Naive B cell (primary cell): ENCODE measurements at regions not wholly inside any gene's neighbourhood (a gene's known extent, or its start where the extent isn't known, plus 50 kb on each side); places are given as distances from the start of the nearest gene placed in this dataset.

Experiments used
- ATAC-seq, 2 donors: fragments of 150-1000 bp; cut with Tn5 transposase; 2 replicates each; pipeline ENCODE4 v1.10.0; 2021; ENCODE audit warnings: low read depth in 2 of 2, mild to moderate bottlenecking in 2 of 2, moderate library complexity in 2 of 2
- DNase-seq: peaks from one replicate; pipeline ENCODE4 v3.0.0; 2022
- H3K27ac Mint-ChIP-seq, 6 donors: one replicate each; pipeline ENCODE4 v1.8.0; 2020 to 2022; ENCODE audit warnings: mild to moderate bottlenecking in 6 of 6, mixed read lengths in 6 of 6, moderate library complexity in 5 of 6, inconsistent platforms in 2 of 6
- H3K27me3 Mint-ChIP-seq, 3 donors: one replicate each; pipeline ENCODE4 v1.8.0; 2021 to 2022; ENCODE audit warnings: mixed read lengths in 3 of 3, mild to moderate bottlenecking in 1 of 3
- H3K36me3 Mint-ChIP-seq, 2 donors: one replicate each; pipeline ENCODE4 v1.8.0; 2020 to 2022; ENCODE audit warnings: mixed read lengths in 2 of 2, inconsistent platforms in 1 of 2, mild to moderate bottlenecking in 1 of 2
- H3K4me1 Mint-ChIP-seq, 3 donors: one replicate each; pipeline ENCODE4 v1.8.0; 2020 to 2022; ENCODE audit warnings: mixed read lengths in 3 of 3, inconsistent platforms in 1 of 3, mild to moderate bottlenecking in 1 of 3, moderate library complexity in 1 of 3
- H3K4me3 Mint-ChIP-seq, 8 donors: one replicate each; pipeline ENCODE4 v1.8.0; 2020 to 2022; ENCODE audit warnings: mild to moderate bottlenecking in 8 of 8, mixed read lengths in 8 of 8, moderate library complexity in 8 of 8, inconsistent platforms in 2 of 8
- H3K9me3 Mint-ChIP-seq, 7 donors: one replicate each; pipeline ENCODE4 v1.8.0; 2020 to 2022; ENCODE audit warnings: mixed read lengths in 7 of 7, mild to moderate bottlenecking in 5 of 7, inconsistent platforms in 2 of 7, moderate library complexity in 1 of 7

DNA sequence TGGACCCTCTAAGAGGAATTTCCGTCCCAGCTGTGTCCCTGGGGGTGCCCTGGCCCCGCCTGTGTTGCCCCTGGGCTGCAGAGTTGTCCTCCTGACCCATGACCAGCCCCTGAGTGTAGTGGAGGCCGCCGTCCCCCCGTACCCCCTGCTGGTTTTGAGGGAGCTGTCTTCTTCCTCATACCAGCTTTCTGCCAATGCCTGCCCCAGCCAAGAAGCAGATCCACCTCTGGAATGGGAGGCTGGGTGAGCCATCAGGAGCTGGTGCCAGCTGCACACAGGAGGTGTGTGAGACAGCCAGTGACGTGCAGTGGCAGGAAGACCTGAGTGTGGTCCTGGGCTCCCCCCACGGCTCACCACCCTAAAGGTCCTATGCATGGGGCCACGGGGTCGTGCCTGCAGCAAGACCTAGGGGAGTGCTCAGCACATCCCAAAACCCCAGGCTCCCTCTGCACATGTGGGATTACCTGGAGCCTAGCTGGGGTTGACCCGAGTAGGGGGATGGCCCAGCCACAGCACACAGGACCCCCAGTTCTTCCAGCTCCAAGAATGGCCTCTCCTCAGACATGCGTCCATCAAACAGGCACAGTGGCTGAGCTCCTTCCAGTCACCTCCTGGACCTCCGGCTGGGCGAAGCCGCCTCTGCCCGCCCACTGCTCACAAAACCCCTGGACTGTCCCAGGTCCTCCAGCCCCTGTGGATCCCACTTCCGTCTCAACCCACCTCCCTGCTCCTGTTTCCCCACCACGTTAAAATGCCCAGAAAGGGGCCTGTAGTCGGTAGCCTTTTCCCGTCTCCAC is 647.6 kb downstream of the BRD1 start:
- Mint-ChIP-seq H3K9me3 (peaks cover 0 to 6% (median 0%) of the 10 kb centered on the region in 7 donors), H3K4me3 (no peak overlapping the region), H3K4me1 (no peaks in the 10 kb centered on the region), H3K27ac (peak overlapping the region in 2 of 6 donors; percentile 41 to 69), H3K36me3 (no peaks in the 10 kb centered on the region), H3K27me3 (peaks cover 7 to 21% (median 12%) of the 10 kb centered on the region in 3 donors)
- DNase-seq (no peak), ATAC-seq (no peak)

GRCh38 chr22:49179175-49179574 is 648.5 kb downstream of the BRD1 start:
- no peak for DNase-seq
- Mint-ChIP-seq H3K4me1 (no peaks in the 10 kb centered on the region), H3K27ac (no peak overlapping the region), H3K9me3 (peaks cover 0 to 6% (median 0%) of the 10 kb centered on the region in 7 donors), H3K4me3 (no peak overlapping the region), H3K36me3 (no peaks in the 10 kb centered on the region), H3K27me3 (peaks cover 7 to 20% (median 14%) of the 10 kb centered on the region in 3 donors)
- no peak for ATAC-seq

DNA sequence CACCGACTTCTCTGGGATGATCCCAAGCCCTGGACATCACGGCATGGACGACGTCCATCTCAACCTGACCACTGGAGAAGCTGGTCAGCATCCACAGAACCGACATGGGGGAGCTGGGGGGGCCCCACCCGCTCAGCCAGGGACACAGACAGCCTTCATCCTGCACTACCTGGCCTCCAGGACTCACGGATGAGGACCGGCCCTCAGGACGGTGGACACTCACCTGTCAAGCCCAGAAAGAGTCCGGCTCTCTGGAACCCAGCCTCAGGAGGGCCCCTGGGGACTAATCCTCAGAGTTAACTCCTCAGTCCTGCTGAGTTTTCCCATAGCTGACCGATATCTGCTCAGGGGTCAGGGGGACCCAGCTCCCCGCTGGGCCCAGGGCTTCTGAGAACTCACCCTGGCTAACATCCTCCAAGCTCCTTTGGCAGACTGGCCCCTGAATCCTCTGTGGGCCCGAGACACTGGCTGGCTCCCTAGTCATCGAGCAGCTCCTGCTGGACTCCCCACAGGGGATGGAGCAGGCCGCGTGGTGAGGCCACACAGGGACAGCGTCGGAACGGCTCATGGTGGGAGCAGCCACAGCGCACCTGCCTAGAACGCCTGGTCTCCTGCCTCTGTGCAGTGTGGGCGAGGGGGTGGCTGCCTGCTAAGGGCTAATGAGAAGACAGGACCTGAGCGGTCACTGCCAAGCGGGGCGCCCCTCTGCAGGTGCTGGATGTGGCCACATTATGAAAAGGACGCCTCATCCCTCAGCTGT is 649.2 kb downstream of the BRD1 start:
- H3K27ac Mint-ChIP-seq: no peak overlapping the region
- no peak for DNase-seq
- ATAC-seq: no peak
- H3K4me1 Mint-ChIP-seq: no peaks in the 10 kb centered on the region
- H3K36me3 Mint-ChIP-seq: no peaks in the 10 kb centered on the region
- H3K9me3 Mint-ChIP-seq: peaks cover 0 to 6% (median 0%) of the 10 kb centered on the region in 7 donors
- H3K27me3 Mint-ChIP-seq: peaks cover 7 to 20% (median 14%) of the 10 kb centered on the region in 3 donors
- no peak overlapping the region for H3K4me3 Mint-ChIP-seq

- peaks cover 7 to 16% (median 14%) of the 10 kb centered on the region in 3 donors for H3K27me3 Mint-ChIP-seq
- no peak for ATAC-seq
- no peaks in the 10 kb centered on the region for H3K36me3 Mint-ChIP-seq
These were observed 650.0 kb downstream of the BRD1 start for GRCh38 chr22:49177666-49178065.

GRCh38 chr22:49176956-49177355 is 650.7 kb downstream of the BRD1 start:
- Mint-ChIP-seq H3K27ac (no peak overlapping the region), H3K4me1 (no peaks in the 10 kb centered on the region), H3K27me3 (peaks cover 7 to 14% (median 12%) of the 10 kb centered on the region in 3 donors), H3K4me3 (no peak overlapping the region), H3K36me3 (no peaks in the 10 kb centered on the region), H3K9me3 (peaks cover 0 to 15% (median 4%) of the 10 kb centered on the region in 7 donors)
- ATAC-seq: no peak
- no peak for DNase-seq

More at GRCh38 chr22:49177666-49178065, 650.0 kb downstream of the BRD1 start:
- Mint-ChIP-seq H3K4me1 (no peaks in the 10 kb centered on the region), H3K4me3 (no peak overlapping the region), H3K27ac (no peak overlapping the region), H3K9me3 (peaks cover 0 to 9% (median 2%) of the 10 kb centered on the region in 7 donors)
- DNase-seq: no peak

GRCh38 chr22:49170053-49170452 is 657.6 kb downstream of the BRD1 start:
- DNase-seq: no peak
- H3K27ac Mint-ChIP-seq: no peak overlapping the region
- H3K36me3 Mint-ChIP-seq: peaks cover 0 to 3% of the 10 kb centered on the region in 2 donors
- peaks cover 0 to 1% (median 0%) of the 10 kb centered on the region in 3 donors for H3K27me3 Mint-ChIP-seq
- no peaks in the 10 kb centered on the region for H3K4me1 Mint-ChIP-seq
- ATAC-seq: no peak
- H3K4me3 Mint-ChIP-seq: no peak overlapping the region
- peaks cover 4 to 29% (median 18%) of the 10 kb centered on the region in 7 donors for H3K9me3 Mint-ChIP-seq

GRCh38 chr22:49169074-49169744 is 658.5 kb downstream of the BRD1 start:
- Mint-ChIP-seq H3K27me3 (no peaks in the 10 kb centered on the region), H3K4me3 (no peak overlapping the region), H3K36me3 (peaks cover 0 to 3% of the 10 kb centered on the region in 2 donors), H3K27ac (no peak overlapping the region), H3K4me1 (no peaks in the 10 kb centered on the region), H3K9me3 (peaks cover 4 to 29% (median 18%) of the 10 kb centered on the region in 7 donors)
- ATAC-seq: no peak
- DNase-seq: no peak

DNA sequence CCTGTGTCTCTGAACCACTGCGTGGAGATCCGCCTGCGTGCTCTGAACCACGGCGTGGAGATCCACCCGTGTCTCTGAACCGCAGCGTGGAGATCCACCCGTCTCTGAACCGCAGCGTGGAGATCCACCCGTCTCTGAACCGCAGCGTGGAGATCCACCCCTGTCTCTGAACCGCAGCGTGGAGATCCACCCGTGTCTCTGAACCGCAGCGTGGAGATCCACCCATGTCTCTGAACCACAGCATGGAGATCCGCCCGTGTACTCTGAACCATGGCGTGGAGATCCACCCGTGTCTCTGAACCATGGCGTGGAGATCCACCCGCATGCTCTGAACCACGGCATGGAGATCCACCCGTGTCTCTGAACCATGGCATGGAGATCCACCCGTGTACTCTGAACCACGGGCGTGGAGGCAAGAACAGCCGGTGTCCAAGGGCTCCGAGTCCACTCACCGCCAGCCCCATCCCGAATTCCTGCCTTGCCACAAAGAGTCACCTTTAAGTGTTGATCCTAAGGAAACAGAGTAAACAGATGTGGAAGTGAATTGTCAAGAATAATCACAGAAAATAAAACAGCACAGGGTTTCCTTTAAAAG is 659.4 kb downstream of the BRD1 start:
- Mint-ChIP-seq H3K36me3 (peaks cover 0 to 3% of the 10 kb centered on the region in 2 donors), H3K9me3 (peaks cover 4 to 25% (median 18%) of the 10 kb centered on the region in 7 donors), H3K27me3 (no peaks in the 10 kb centered on the region), H3K27ac (no peak overlapping the region), H3K4me3 (no peak overlapping the region), H3K4me1 (no peaks in the 10 kb centered on the region)
- ATAC-seq (no peak), DNase-seq (no peak)

- DNase-seq (no peak), ATAC-seq (no peak)
- no peaks in the 10 kb centered on the region for H3K4me1 Mint-ChIP-seq
- H3K4me3 Mint-ChIP-seq: no peak overlapping the region
- H3K27ac Mint-ChIP-seq: no peak overlapping the region
- peaks cover 3 to 13% (median 10%) of the 10 kb centered on the region in 7 donors for H3K9me3 Mint-ChIP-seq
- H3K36me3 Mint-ChIP-seq: peaks cover 0 to 2% of the 10 kb centered on the region in 2 donors
- H3K27me3 Mint-ChIP-seq: peaks cover 0 to 5% (median 0%) of the 10 kb centered on the region in 3 donors
These were observed 660.9 kb downstream of the BRD1 start for GRCh38 chr22:49166746-49167145.

GRCh38 chr22:49166211-49166610 is 661.5 kb downstream of the BRD1 start:
- Mint-ChIP-seq H3K4me1 (no peaks in the 10 kb centered on the region), H3K9me3 (peaks cover 0 to 9% (median 5%) of the 10 kb centered on the region in 7 donors), H3K27me3 (peaks cover 0 to 5% (median 0%) of the 10 kb centered on the region in 3 donors), H3K27ac (no peak overlapping the region), H3K4me3 (no peak overlapping the region), H3K36me3 (no peaks in the 10 kb centered on the region)
- DNase-seq (no peak), ATAC-seq (no peak)

- ATAC-seq (no peak), DNase-seq (no peak)
- Mint-ChIP-seq H3K9me3 (peaks cover 0 to 4% (median 0%) of the 10 kb centered on the region in 7 donors), H3K4me3 (no peak overlapping the region), H3K36me3 (no peaks in the 10 kb centered on the region), H3K4me1 (no peaks in the 10 kb centered on the region), H3K27ac (no peak overlapping the region), H3K27me3 (peaks cover 0 to 5% (median 5%) of the 10 kb centered on the region in 3 donors)
These were observed 662.8 kb downstream of the BRD1 start for GRCh38 chr22:49164773-49165320.

DNA sequence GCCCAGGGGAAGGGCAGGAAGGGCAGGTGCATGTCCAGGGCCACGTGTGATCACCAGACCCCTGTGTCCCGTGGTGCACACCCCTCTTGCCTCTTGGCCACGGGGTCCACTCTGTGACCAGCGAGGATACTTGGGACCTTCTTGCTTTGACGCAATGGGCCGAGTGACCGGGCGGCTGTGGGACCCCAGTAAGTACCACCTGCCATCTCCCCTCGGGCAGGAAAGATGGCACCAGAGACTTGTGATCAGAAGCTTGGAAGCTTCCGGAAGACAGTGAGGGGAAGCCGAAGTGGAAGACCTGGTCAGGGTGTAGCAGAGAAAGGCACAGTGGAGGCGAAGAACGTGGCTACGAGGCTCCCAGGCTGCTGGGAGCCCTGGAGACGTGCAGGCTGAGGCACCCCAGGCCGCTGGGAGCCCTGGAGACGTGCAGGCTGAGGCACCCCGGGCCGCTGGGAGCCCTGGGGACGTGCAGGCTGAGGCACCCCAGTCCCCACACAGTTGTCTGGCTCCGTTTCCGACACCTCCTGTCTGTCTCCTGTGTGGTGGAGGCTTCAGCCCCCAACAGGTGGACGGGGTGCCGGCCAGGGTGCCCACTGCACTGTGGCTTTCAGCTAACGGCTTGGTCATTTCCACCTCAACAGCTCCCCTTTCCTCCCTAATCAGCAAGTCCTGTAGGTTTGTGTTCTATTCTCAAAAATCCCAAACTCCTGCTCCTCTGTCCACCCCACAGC is 663.5 kb downstream of the BRD1 start:
- Mint-ChIP-seq H3K9me3 (peaks cover 0 to 4% (median 0%) of the 10 kb centered on the region in 7 donors), H3K27ac (peak overlapping the region in 1 of 6 donors; percentile 38), H3K4me3 (no peak overlapping the region), H3K36me3 (no peaks in the 10 kb centered on the region), H3K27me3 (peaks cover 0 to 5% (median 5%) of the 10 kb centered on the region in 3 donors), H3K4me1 (no peaks in the 10 kb centered on the region)
- ATAC-seq: no peak
- DNase-seq: no peak
